GM20000 (cell line): ENCODE measurements at regions not wholly inside any gene's neighbourhood (a gene's known extent, or its start where the extent isn't known, plus 50 kb on each side); places are given as distances from the start of the nearest gene placed in this dataset.
"Not testable (repeated sequence)": the region's sequence is repeated elsewhere in the genome, so short reads cannot be mapped to it uniquely, and the experiment has no call there.

Source experiments
- DNase-seq: peaks from one replicate; pipeline ENCODE4 v3.0.0; 2012; ENCODE audit warnings: low spot score
- CTCF ChIP-seq: IDR thresholded peaks from 2 replicates; pipeline ENCODE4 v1.5.1; 2012; ENCODE audit warnings: mild to moderate bottlenecking, control low read depth; ENCODE audit errors: extremely low read depth, missing control alignments

DNA sequence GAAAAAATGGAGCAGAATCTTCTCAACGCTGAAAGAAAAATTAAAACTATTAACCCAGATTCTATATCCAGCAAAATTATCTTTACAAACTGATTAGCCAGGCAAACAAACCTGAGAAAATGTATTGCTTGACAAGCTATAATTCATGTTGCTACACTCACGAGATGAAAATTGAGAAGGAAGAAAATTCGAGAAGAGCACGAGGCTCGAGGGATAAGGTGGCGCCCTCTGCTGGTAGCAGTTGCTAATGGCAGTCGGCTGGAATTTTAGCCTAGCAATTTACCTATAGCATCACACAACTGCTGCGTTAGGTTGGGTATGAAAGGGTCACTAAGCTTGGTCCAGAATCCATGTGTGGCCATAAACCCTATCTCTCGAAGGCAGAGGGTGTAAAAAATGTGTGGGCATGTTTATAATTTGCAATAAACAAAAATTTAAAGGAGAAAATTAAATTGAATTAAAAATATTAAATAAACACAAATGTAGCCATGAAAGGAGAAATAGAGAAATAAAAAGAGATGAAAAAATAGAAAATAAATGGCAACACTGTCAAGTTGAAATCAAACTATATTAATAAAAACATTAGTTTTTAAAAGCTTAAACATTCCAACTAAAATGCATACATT is 126.6 kb downstream of the PPP4R3C start:
- DNase-seq = peak; percentile 3
- peak; percentile 45 for TF ChIP-seq CTCF

- no peak for DNase-seq
- TF ChIP-seq CTCF = no peak
Observed at GRCh38 chrX:27321632-27322031, 141.5 kb downstream of the PPP4R3C start.

GRCh38 chrX:27309406-27309805 is 153.7 kb downstream of the PPP4R3C start:
- TF ChIP-seq CTCF = no peak
- no peak for DNase-seq

GRCh38 chrX:27307546-27307945 is 155.6 kb downstream of the PPP4R3C start:
- no peak for DNase-seq
- no peak for TF ChIP-seq CTCF

DNA sequence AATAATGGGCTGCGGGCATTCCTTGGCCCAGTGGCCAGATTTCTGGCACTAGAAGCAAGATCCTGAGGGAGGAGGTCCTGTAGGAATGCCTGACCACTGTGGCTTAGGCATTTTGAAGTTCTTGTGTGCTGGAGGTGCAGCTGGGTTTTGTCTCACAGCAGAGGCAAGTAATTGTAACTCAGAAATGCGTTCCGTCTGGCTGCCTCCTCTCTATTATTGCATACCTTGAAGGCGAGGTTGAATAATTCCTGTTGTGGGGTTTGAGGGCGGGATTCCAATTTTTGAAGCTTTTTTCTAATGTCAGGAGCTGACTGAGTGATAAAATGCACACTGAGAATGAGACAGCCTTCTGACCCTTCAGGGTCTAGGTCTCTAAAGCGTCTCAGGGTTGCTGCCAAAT is 170.6 kb downstream of the PPP4R3C start:
- DNase-seq = not testable (repeated sequence)

DNA sequence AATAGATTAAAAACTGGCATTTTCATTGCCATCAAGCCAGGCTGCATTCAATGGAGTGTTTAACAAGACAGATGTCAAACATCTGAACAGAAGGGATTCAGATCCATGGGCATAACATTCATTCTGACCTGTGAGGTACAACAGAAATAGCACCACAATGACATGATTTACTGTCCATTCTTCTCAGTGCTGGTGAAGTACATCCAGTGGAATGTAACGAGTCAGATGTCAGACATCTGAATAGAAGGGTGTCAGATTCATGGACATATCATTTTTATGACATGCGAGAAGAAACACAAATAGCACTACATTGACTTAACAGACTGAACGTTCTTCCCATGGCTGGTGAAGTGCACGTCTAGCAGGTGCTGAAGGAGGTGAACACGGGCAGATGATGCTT is 186.4 kb downstream of the PPP4R3C start:
- no peak for TF ChIP-seq CTCF

GRCh38 chrX:27254656-27255055 is 208.5 kb downstream of the PPP4R3C start:
- DNase-seq = no peak
- TF ChIP-seq CTCF = no peak

More for the DNA sequence above, 186.4 kb downstream of the PPP4R3C start:
- no peak for DNase-seq

DNA sequence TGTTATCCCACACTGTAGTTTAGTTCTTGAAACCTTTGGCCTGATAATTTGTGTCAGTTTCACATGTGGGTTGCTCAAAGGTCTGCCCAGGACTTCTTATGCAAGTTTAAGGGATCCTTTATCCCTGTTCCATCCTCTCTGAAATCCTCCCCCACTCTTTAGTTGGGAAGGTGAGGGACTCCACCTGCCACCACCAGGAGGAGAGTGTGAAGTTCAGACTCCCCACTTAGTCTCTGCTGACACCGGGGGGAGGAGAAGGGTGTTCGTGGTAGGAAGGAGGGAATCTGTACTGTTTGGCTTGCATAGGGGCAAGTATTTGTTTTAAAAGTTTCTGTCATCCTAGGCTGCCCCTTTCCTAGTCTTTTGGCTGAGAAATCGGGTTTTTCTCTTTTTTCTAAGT is 211.8 kb downstream of the PPP4R3C start:
- DNase-seq = no peak
- TF ChIP-seq CTCF = no peak
